Transverse colon (tissue), 4 donors: ENCODE measurements at regions not wholly inside any gene's neighbourhood (a gene's known extent, or its start where the extent isn't known, plus 50 kb on each side); places are given as distances from the start of the nearest gene placed in this dataset.

ENCODE experiments used
- DNase-seq: peaks from one replicate; pipeline ENCODE4 v3.0.0-alpha.2; 2019
- H3K27ac ChIP-seq, 4 donors: fragments of 200-600 bp; sonication (generic); 2 replicates each; pipeline ENCODE4 v1.5.1; 2016 to 2018; ENCODE audit warnings: inconsistent platforms in 4 of 4
- H3K27me3 ChIP-seq: fragments of 200-600 bp; sonication (generic); 2 replicates; pipeline ENCODE4 v1.5.1; 2017; ENCODE audit warnings: inconsistent platforms
- H3K36me3 ChIP-seq, 4 donors: fragments of 200-600 bp; sonication (generic); 2 replicates each; pipeline ENCODE4 v1.5.1; 2017 to 2019; ENCODE audit warnings: inconsistent platforms in 4 of 4
- H3K4me1 ChIP-seq, 4 donors: fragments of 200-600 bp; sonication (generic); 2 replicates each; pipeline ENCODE4 v1.5.1; 2017 to 2020; ENCODE audit warnings: inconsistent platforms in 4 of 4
- H3K4me3 ChIP-seq, 4 donors: fragments of 200-600 bp; sonication (generic); 1 replicate in 1 of 4; 2 replicates in 3 of 4; pipeline versions ENCODE4 v1.5.1 to v1.6.1; 2017 to 2019; ENCODE audit warnings: inconsistent platforms in 4 of 4
- H3K9me3 ChIP-seq, 2 donors: fragments of 200-600 bp; sonication (generic); 2 replicates each; pipeline ENCODE4 v1.5.1; 2017 to 2019; ENCODE audit warnings: inconsistent platforms in 2 of 2
- CTCF ChIP-seq, 5 experiments: fragments of 200-600 bp in 3 of 5; fragments of 450-650 bp in 2 of 5; sonication (generic) in 3 of 5; IDR thresholded peaks; 1 replicate in 2 of 5; 2 replicates in 3 of 5; pipeline ENCODE4 v1.5.1; 2016 to 2017; ENCODE audit warnings: antibody characterized with exemption in 5 of 5, inconsistent platforms in 3 of 5, mild to moderate bottlenecking in 2 of 5, moderate library complexity in 1 of 5
- EP300 ChIP-seq: sonication (generic); formaldehyde crosslinking; IDR thresholded peaks from one replicate; pipeline ENCODE4 v1.6.1; 2017; ENCODE audit warnings: antibody characterized with exemption, low read depth
- POLR2A ChIP-seq: fragments of 450-650 bp; IDR thresholded peaks from one replicate; pipeline ENCODE4 v1.6.1; 2016; ENCODE audit warnings: antibody characterized with exemption, mild to moderate bottlenecking, moderate library complexity
- POLR2AphosphoS5 ChIP-seq, 3 donors: sonication (generic); formaldehyde crosslinking; IDR thresholded peaks; one replicate each; pipeline ENCODE4 v1.6.1; 2016; ENCODE audit warnings: antibody characterized with exemption in 3 of 3
- WGBS, 2 donors: methylation state at CpG; one replicate each; pipeline ENCODE4 v1.1.5; 2018; ENCODE audit warnings: low coverage in 1 of 2; 5-methylcytosine and 5-hydroxymethylcytosine counted together
- in situ Hi-C, 4 donors: fragments of 200-750 bp; cut with MboI; loops; one replicate each; pipeline versions ENCODE4 v1.15.0 to v1.15.1; 2017; ENCODE audit warnings: low sequenced_read_pairs in 3 of 4, low pct_ligation_motif_present in 1 of 4, low pct_unique_long_range_greater_than_20kb in 1 of 4
- intact Hi-C: fragments of 100-400 bp; cut with DNase I; formaldehyde crosslinking; loops from one replicate; pipeline ENCODE4 v1.15.1; 2023; ENCODE audit warnings: low total_unique reads

- intact Hi-C loops = no loop called here
- WGBS, 2 donors = 71 to 88% methylated on average over 1 to 5 of the region's 5 CpGs
- H3K36me3 ChIP-seq = no peaks in the 10 kb centered on the region
Observed at GRCh38 chr1:112242470-112242869, 153.5 kb upstream of the CTTNBP2NL start.

GRCh38 chr1:112244131-112244530 lies 151.9 kb upstream of the CTTNBP2NL start:
- in situ Hi-C loops = no loop called here
- no peak for TF ChIP-seq POLR2AphosphoS5 (IDR thresholded peaks at IDR 0.05)
- no peak for TF ChIP-seq POLR2A
- no peak for TF ChIP-seq CTCF (IDR thresholded peaks at IDR 0.05)
- no peak for TF ChIP-seq EP300

More at GRCh38 chr1:112242470-112242869, 153.5 kb upstream of the CTTNBP2NL start:
- Histone ChIP-seq H3K27me3 (no peaks in the 10 kb centered on the region), H3K27ac (peak overlapping the region in 1 of 4 donors; percentile 43), H3K4me1 (peaks cover 0 to 15% (median 7%) of the 10 kb centered on the region in 4 donors), H3K9me3 (no peaks in the 10 kb centered on the region), H3K4me3 (no peak overlapping the region)
- TF ChIP-seq EP300 = no peak
- no peak for TF ChIP-seq CTCF (IDR thresholded peaks at IDR 0.05)
- no peak for TF ChIP-seq POLR2A
- TF ChIP-seq POLR2AphosphoS5 (IDR thresholded peaks at IDR 0.05) = no peak
- in situ Hi-C loops = no loop called here
- no peak for DNase-seq

DNA sequence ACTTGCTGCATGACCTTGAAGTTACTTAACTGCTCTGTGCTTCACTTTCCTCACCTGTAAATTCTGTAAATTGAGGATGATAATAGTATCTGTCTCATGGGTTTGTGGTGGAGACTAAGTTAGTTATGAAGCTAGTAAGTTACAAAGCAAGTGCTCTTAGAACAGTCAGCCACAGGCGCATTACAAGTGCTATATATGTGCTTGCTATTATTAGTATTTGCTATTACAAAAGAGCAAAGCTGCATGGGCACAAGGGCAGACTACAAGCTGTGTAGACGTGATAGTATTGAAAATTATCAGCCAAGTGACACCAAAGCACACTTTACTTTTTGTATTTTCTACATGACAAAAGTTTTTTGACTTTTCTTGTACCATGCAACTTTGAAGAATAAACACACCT lies 150.9 kb upstream of the CTTNBP2NL start:
- no peaks in the 10 kb centered on the region for H3K9me3 ChIP-seq
- H3K4me1 ChIP-seq = peaks cover 0 to 15% (median 7%) of the 10 kb centered on the region in 4 donors
- in situ Hi-C loops (no loop called here), intact Hi-C loops (no loop called here)
- WGBS, 2 donors = 68 to 77% methylated on average over 2 of the region's 2 CpGs
- no peak for DNase-seq
- TF ChIP-seq POLR2AphosphoS5 (IDR thresholded peaks at IDR 0.05) = no peak
- TF ChIP-seq EP300 = no peak
- TF ChIP-seq CTCF (IDR thresholded peaks at IDR 0.05) = no peak
- no peak for TF ChIP-seq POLR2A
- H3K4me3 ChIP-seq = no peak overlapping the region
- H3K27me3 ChIP-seq = no peaks in the 10 kb centered on the region
- H3K27ac ChIP-seq = no peak overlapping the region
- H3K36me3 ChIP-seq = no peaks in the 10 kb centered on the region

More at GRCh38 chr1:112244131-112244530, 151.9 kb upstream of the CTTNBP2NL start:
- Histone ChIP-seq H3K4me3 (no peak overlapping the region), H3K27me3 (no peaks in the 10 kb centered on the region), H3K27ac (no peak overlapping the region), H3K36me3 (no peaks in the 10 kb centered on the region), H3K4me1 (peaks cover 0 to 15% (median 7%) of the 10 kb centered on the region in 4 donors), H3K9me3 (no peaks in the 10 kb centered on the region)
- no peak for DNase-seq
- intact Hi-C loops = no loop called here
- 97% methylated on average over 3 of the region's 3 CpGs; no CpG with 5 or more reads in 1 of the 2 donors for WGBS, 2 donors

DNA sequence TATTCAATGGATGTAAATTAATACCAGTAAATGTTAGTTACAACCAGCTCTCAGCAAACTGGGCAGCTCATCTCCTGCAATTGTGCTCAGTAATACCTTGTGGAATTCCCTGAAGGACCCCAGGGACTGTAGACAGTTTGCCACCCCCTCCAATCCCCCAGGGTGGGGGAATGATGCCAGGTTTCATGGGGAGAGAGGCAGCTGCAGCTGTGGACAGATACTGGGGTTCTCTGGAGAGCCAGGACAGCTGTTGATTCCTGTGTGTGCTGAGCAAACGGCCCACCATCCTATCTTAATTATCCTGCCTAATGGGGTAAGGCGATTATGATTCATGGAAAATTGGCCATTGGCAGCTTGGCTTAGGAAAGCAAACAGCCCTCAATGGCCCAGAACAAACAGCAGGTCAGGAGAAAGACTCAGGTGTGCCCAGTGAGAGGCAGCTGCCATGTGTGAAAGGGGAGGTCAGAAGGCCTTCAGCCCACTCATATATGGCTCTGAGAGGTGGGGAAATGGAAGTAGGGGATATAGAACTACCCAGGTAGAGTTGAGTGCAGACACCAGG lies 148.9 kb upstream of the CTTNBP2NL start:
- DNase-seq = no peak
- TF ChIP-seq POLR2AphosphoS5 (IDR thresholded peaks at IDR 0.05) (no peak), CTCF (IDR thresholded peaks at IDR 0.05) (no peak), EP300 (no peak), POLR2A (no peak)
- Histone ChIP-seq H3K27ac (no peak overlapping the region), H3K9me3 (no peaks in the 10 kb centered on the region), H3K27me3 (no peaks in the 10 kb centered on the region), H3K4me3 (no peak overlapping the region), H3K36me3 (no peaks in the 10 kb centered on the region), H3K4me1 (peaks cover 0 to under 1% (median 0%) of the 10 kb centered on the region in 4 donors)
- intact Hi-C loops (no loop called here), in situ Hi-C loops (no loop called here)
- 68% methylated on average over 2 of the region's 2 CpGs; no CpG with 5 or more reads in 1 of the 2 donors for WGBS, 2 donors
